Fibroblast of villous mesenchyme (primary cell): ENCODE measurements at regions not wholly inside any gene's neighbourhood (a gene's known extent, or its start where the extent isn't known, plus 50 kb on each side); places are given as distances from the start of the nearest gene placed in this dataset.

Experiments used
- DNase-seq: peaks from one replicate; pipeline ENCODE4 v3.0.0-alpha.2; 2010; ENCODE audit warnings: low read depth
- H3K4me3 ChIP-seq: 2 replicates; pipeline ENCODE4 v1.5.1; 2011; ENCODE audit warnings: low read depth, mild to moderate bottlenecking, low read length
- CTCF ChIP-seq: IDR thresholded peaks from 2 replicates; pipeline ENCODE4 v1.5.1; 2012; ENCODE audit warnings: low read depth, mild to moderate bottlenecking, low read length; ENCODE audit not compliant: insufficient read depth

GRCh38 chr12:131218026-131218922 is 264.6 kb downstream of the ADGRD1 start:
- no peak for DNase-seq
- no peak for TF ChIP-seq CTCF
- H3K4me3 ChIP-seq: no peak overlapping the region

GRCh38 chr12:131218923-131219669 is 265.4 kb downstream of the ADGRD1 start:
- no peak for DNase-seq
- H3K4me3 ChIP-seq: no peak overlapping the region
- no peak for TF ChIP-seq CTCF

GRCh38 chr12:131219670-131220330 is 266.1 kb downstream of the ADGRD1 start:
- no peak overlapping the region for H3K4me3 ChIP-seq
- TF ChIP-seq CTCF: no peak
- no peak for DNase-seq

- TF ChIP-seq CTCF: no peak
- no peak overlapping the region for H3K4me3 ChIP-seq
- no peak for DNase-seq
Observed at GRCh38 chr12:131220331-131220685, 266.6 kb downstream of the ADGRD1 start.

GRCh38 chr12:131221061-131221956 is 267.6 kb downstream of the ADGRD1 start:
- no peak overlapping the region for H3K4me3 ChIP-seq
- TF ChIP-seq CTCF: no peak
- DNase-seq: no peak

GRCh38 chr12:131221957-131222328 is 268.2 kb downstream of the ADGRD1 start:
- no peak for TF ChIP-seq CTCF
- H3K4me3 ChIP-seq: no peak overlapping the region
- no peak for DNase-seq
